Lower leg skin (tissue), 4 donors: ENCODE measurements at regions not wholly inside any gene's neighbourhood (a gene's known extent, or its start where the extent isn't known, plus 50 kb on each side); places are given as distances from the start of the nearest gene placed in this dataset.

Experiments used
- DNase-seq, 2 donors: peaks; one replicate each; pipeline ENCODE4 v3.0.0-alpha.2; 2019; ENCODE audit warnings: low spot score in 2 of 2
- H3K4me3 ChIP-seq: fragments of 200-600 bp; sonication (generic); 2 replicates; pipeline ENCODE4 v1.5.1; 2017; ENCODE audit warnings: mild to moderate bottlenecking, low read depth; ENCODE audit not compliant: poor library complexity, severe bottlenecking
- CTCF ChIP-seq, 3 donors: fragments of 450-650 bp; IDR thresholded peaks; one replicate each; pipeline ENCODE4 v1.5.1; 2016; ENCODE audit warnings: antibody characterized with exemption in 3 of 3, mild to moderate bottlenecking in 3 of 3, moderate library complexity in 2 of 3
- POLR2A ChIP-seq, 2 donors: fragments of 450-650 bp; IDR thresholded peaks; one replicate each; pipeline ENCODE4 v1.6.1; 2016 to 2017; ENCODE audit warnings: antibody characterized with exemption in 2 of 2, mild to moderate bottlenecking in 1 of 2, moderate library complexity in 1 of 2
- WGBS, 2 donors: methylation state at CpG; one replicate each; pipeline ENCODE4 v1.1.5; 2018; 5-methylcytosine and 5-hydroxymethylcytosine counted together
- intact Hi-C: fragments of 100-400 bp; cut with DNase I; formaldehyde crosslinking; loops from one replicate; pipeline ENCODE4 v1.15.0; 2023; ENCODE audit warnings: low total_unique reads

- no peak overlapping the region for H3K4me3 ChIP-seq
- intact Hi-C loops, result no loop called here
- TF ChIP-seq CTCF (IDR thresholded peaks at IDR 0.05) (no peak), POLR2A (IDR thresholded peaks at IDR 0.05) (no peak)
- 19 to 73% methylated on average over 2 of the region's 2 CpGs for WGBS, 2 donors
- DNase-seq, result no peak
These were observed 52.4 kb upstream of the SERINC1 start for GRCh38 chr6:122524056-122524455.

GRCh38 chr6:122530440-122531046 is 58.9 kb upstream of the SERINC1 start:
- DNase-seq, result peak in 1 of 2 donors; percentile 67
- no peak overlapping the region for H3K4me3 ChIP-seq
- WGBS, 2 donors, result 0% methylated on average over 1 of the region's 1 CpG
- TF ChIP-seq POLR2A (IDR thresholded peaks at IDR 0.05) (no peak), CTCF (IDR thresholded peaks at IDR 0.05) (peak in 1 of 3 donors; percentile 14)
- intact Hi-C loops, result loop anchor here (10.0 kb wide), 2 partner anchors 146 to 1186 kb away; no protein-coding TSS in a partner anchor

- DNase-seq, result no peak
- intact Hi-C loops, result no loop called here
- WGBS, 2 donors, result 86 to 90% methylated on average over 3 of the region's 3 CpGs
- TF ChIP-seq POLR2A (IDR thresholded peaks at IDR 0.05) (no peak), CTCF (IDR thresholded peaks at IDR 0.05) (no peak)
- no peak overlapping the region for H3K4me3 ChIP-seq
These were observed 61.9 kb upstream of the PKIB start for GRCh38 chr6:122548281-122548680.

- intact Hi-C loops, result no loop called here
These were observed 61.4 kb upstream of the PKIB start for GRCh38 chr6:122548820-122549219.

GRCh38 chr6:122553697-122554096 is 56.5 kb upstream of the PKIB start:
- TF ChIP-seq POLR2A (IDR thresholded peaks at IDR 0.05) (no peak), CTCF (IDR thresholded peaks at IDR 0.05) (no peak)
- no peak overlapping the region for H3K4me3 ChIP-seq
- 48 to 60% methylated on average over 3 of the region's 3 CpGs for WGBS, 2 donors
- no peak for DNase-seq
- intact Hi-C loops, result no loop called here

More at GRCh38 chr6:122548820-122549219, 61.4 kb upstream of the PKIB start:
- H3K4me3 ChIP-seq, result no peak overlapping the region
- no peak for TF ChIP-seq CTCF (IDR thresholded peaks at IDR 0.05)
- TF ChIP-seq POLR2A (IDR thresholded peaks at IDR 0.05), result no peak
- DNase-seq, result no peak

- TF ChIP-seq CTCF (IDR thresholded peaks at IDR 0.05) (no peak), POLR2A (IDR thresholded peaks at IDR 0.05) (no peak)
- intact Hi-C loops, result no loop called here
- no peak for DNase-seq
- no peak overlapping the region for H3K4me3 ChIP-seq
These were observed 54.6 kb upstream of the PKIB start for GRCh38 chr6:122555561-122555960.
